HCT116 (cell line): ENCODE measurements at regions not wholly inside any gene's neighbourhood (a gene's known extent, or its start where the extent isn't known, plus 50 kb on each side); places are given as distances from the start of the nearest gene placed in this dataset.

ENCODE experiments used
- ATAC-seq: fragments of 200-7000 bp; cut with Tn5 transposase; 2 replicates; pipeline ENCODE4 v1.9.1; 2020; ENCODE audit warnings: mild to moderate bottlenecking, moderate library complexity
- BruUV-seq: library from RNA; stranded (reverse); fragments of 400-500 nt; replicated peaks from 2 replicates; lab custom pipeline; 2021; lab: Mats Ljungman, UMichigan
- CTCF ChIA-PET: fragments of 300-600 bp; sonication (Branson Sonifier 250); formaldehyde crosslinking; loops from one replicate; lab custom pipeline; 2021; ENCODE audit warnings: antibody characterized with exemption; lab: Charles Lee
- POLR2A ChIA-PET: fragments of 300-600, 350-600 bp; sonication (Branson Sonifier 250); formaldehyde crosslinking; loops from one replicate; lab custom pipeline; 2021; ENCODE audit warnings: antibody characterized with exemption; lab: Charles Lee
- RAD21 ChIA-PET, 2 experiments: fragments of 300-600 bp; sonication (Branson Sonifier 250); formaldehyde crosslinking; loops; one replicate each; lab custom pipeline; 2023; ENCODE audit warnings: low total read pairs in 2 of 2; ENCODE audit not compliant: uncharacterized antibody in 2 of 2, unreplicated experiment in 2 of 2, low non-redundant PET in 1 of 2; lab: Charles Lee
- DNase-seq: peaks from one replicate; pipeline ENCODE4 v3.0.0-alpha.2; 2010; ENCODE audit warnings: low read depth, low spot score
- H2AFZ ChIP-seq: fragments of 200-600 bp; shearing (Covaris generic), sonication (generic); 2 replicates; pipeline ENCODE4 v1.6.1; 2017; ENCODE audit warnings: low read depth, mixed run types, mixed read lengths, antibody characterized with exemption, low read length; ENCODE audit not compliant: poor library complexity, severe bottlenecking
- H3K27ac ChIP-seq: 2 replicates; pipeline ENCODE4 v1.5.1; 2012; ENCODE audit warnings: low read depth, low read length
- H3K27me3 ChIP-seq: fragments of 200-600 bp; sonication (generic); 2 replicates; pipeline ENCODE4 v1.6.1; 2016; ENCODE audit warnings: mixed run types, low read length, mixed read lengths; ENCODE audit not compliant: insufficient read depth
- H3K36me3 ChIP-seq, 2 experiments: fragments of 200-500 bp in 1 of 2; fragments of 200-600 bp in 1 of 2; sonication (Bioruptor generic) in 1 of 2; sonication (generic) in 1 of 2; 2 replicates each; pipeline versions ENCODE4 v1.5.1 to v1.6.1; 2014 to 2016; ENCODE audit warnings: low read length in 2 of 2, inconsistent platforms in 1 of 2, mixed read lengths in 1 of 2, mixed run types in 1 of 2; ENCODE audit not compliant: insufficient read depth in 2 of 2, control insufficient read depth in 1 of 2
- H3K4me1 ChIP-seq, 2 experiments: fragments of 200-600 bp in 1 of 2; sonication (generic) in 1 of 2; 2 replicates each; pipeline versions ENCODE4 v1.5.1 to v1.6.1; 2012 to 2017; ENCODE audit warnings: low read length in 2 of 2, inconsistent platforms in 1 of 2, mild to moderate bottlenecking in 1 of 2, mixed read lengths in 1 of 2, mixed run types in 1 of 2, moderate library complexity in 1 of 2; ENCODE audit not compliant: insufficient read depth in 2 of 2, control insufficient read depth in 1 of 2
- H3K4me2 ChIP-seq: fragments of 200-600 bp; sonication (generic); 2 replicates; pipeline ENCODE4 v1.6.1; 2017; ENCODE audit warnings: mixed run types, low read length, mixed read lengths
- H3K4me3 ChIP-seq, 2 experiments: fragments of 200-600 bp in 1 of 2; sonication (generic) in 1 of 2; replicated peaks in 1 of 2; 2 replicates each; pipeline ENCODE4 v1.5.1; 2011 to 2016; ENCODE audit warnings: low read length in 2 of 2, control low read depth in 1 of 2, low read depth in 1 of 2, mild to moderate bottlenecking in 1 of 2, mixed read lengths in 1 of 2, mixed run types in 1 of 2
- H3K79me2 ChIP-seq: fragments of 200-600 bp; sonication (generic); 2 replicates; pipeline ENCODE4 v1.6.1; 2017; ENCODE audit warnings: mild to moderate bottlenecking, mixed run types, low read length, moderate library complexity, mixed read lengths; ENCODE audit not compliant: insufficient read depth
- H3K9ac ChIP-seq: fragments of 200-600 bp; sonication (generic); 2 replicates; pipeline ENCODE4 v1.6.1; 2016; ENCODE audit warnings: low read length, mixed read lengths
- H3K9me2 ChIP-seq: fragments of 200-600 bp; sonication (generic), shearing (Covaris generic); 2 replicates; pipeline ENCODE4 v1.6.1; 2017; ENCODE audit warnings: mixed run types, mild to moderate bottlenecking, moderate library complexity; ENCODE audit not compliant: insufficient read depth
- H3K9me3 ChIP-seq, 2 experiments: fragments of 200-500 bp in 1 of 2; fragments of 200-600 bp in 1 of 2; sonication (Bioruptor generic) in 1 of 2; sonication (generic) in 1 of 2; 2 replicates each; pipeline ENCODE4 v1.6.1; 2014 to 2017; ENCODE audit warnings: low read length in 2 of 2, mixed read lengths in 2 of 2, inconsistent platforms in 1 of 2, low read depth in 1 of 2, mild to moderate bottlenecking in 1 of 2, mixed run types in 1 of 2, moderate library complexity in 1 of 2; ENCODE audit not compliant: control insufficient read depth in 1 of 2, insufficient read depth in 1 of 2
- H4K20me1 ChIP-seq: fragments of 200-600 bp; sonication (generic), shearing (Covaris generic); 2 replicates; pipeline ENCODE4 v1.6.1; 2017; ENCODE audit warnings: mixed run types, mild to moderate bottlenecking, moderate library complexity; ENCODE audit not compliant: insufficient read depth
- CBX3 ChIP-seq: IDR thresholded peaks from 2 replicates; pipeline ENCODE4 v1.6.1; 2012; ENCODE audit warnings: low read depth
- CEBPB ChIP-seq: IDR thresholded peaks from 2 replicates; pipeline ENCODE4 v1.6.1; 2012; ENCODE audit warnings: low read depth
- EGR1 ChIP-seq: IDR thresholded peaks from 2 replicates; pipeline ENCODE4 v1.6.1; 2012; ENCODE audit warnings: low read depth
- ELF1 ChIP-seq: IDR thresholded peaks from 2 replicates; pipeline ENCODE4 v1.6.1; 2012; ENCODE audit warnings: low read depth, borderline replicate concordance
- EZH2 ChIP-seq: fragments of 200-600 bp; sonication (generic); IDR thresholded peaks from 2 replicates; pipeline ENCODE4 v1.6.1; 2017; ENCODE audit warnings: antibody characterized with exemption, mixed run types
- EZH2phosphoT487 ChIP-seq: fragments of 200-600 bp; IDR thresholded peaks from 2 replicates; pipeline ENCODE4 v1.6.1; 2018; ENCODE audit warnings: antibody characterized with exemption, borderline replicate concordance
- JUND ChIP-seq: IDR thresholded peaks from 2 replicates; pipeline ENCODE4 v1.6.1; 2012
- POLR2AphosphoS5 ChIP-seq: IDR thresholded peaks from 2 replicates; pipeline ENCODE4 v1.6.1; 2011; ENCODE audit warnings: mild to moderate bottlenecking, low read depth, low read length, moderate library complexity
- RAD21 ChIP-seq: IDR thresholded peaks from 2 replicates; pipeline ENCODE4 v1.6.1; 2012; ENCODE audit warnings: low read depth, mild to moderate bottlenecking
- SP1 ChIP-seq: IDR thresholded peaks from 2 replicates; pipeline ENCODE4 v1.6.1; 2012; ENCODE audit warnings: low read depth
- SRF ChIP-seq: IDR thresholded peaks from 2 replicates; pipeline ENCODE4 v1.6.1; 2012; ENCODE audit warnings: low read depth
- YY1 ChIP-seq: IDR thresholded peaks from 2 replicates; pipeline ENCODE4 v1.6.1; 2011; ENCODE audit warnings: low read length, low read depth, moderate library complexity, mild to moderate bottlenecking; ENCODE audit not compliant: insufficient replicate concordance; ENCODE audit errors: extremely low read depth
- ZFX ChIP-seq: fragments of 450-650 bp; IDR thresholded peaks from 2 replicates; pipeline ENCODE4 v1.6.1; 2017
- ZNF274 ChIP-seq: fragments of 200-500 bp; sonication (Bioruptor generic); IDR thresholded peaks from 2 replicates; pipeline ENCODE4 v1.6.1; 2014; ENCODE audit warnings: mild to moderate bottlenecking, low read depth, low read length, inconsistent platforms
- intact Hi-C: fragments of 100-400 bp; cut with micrococcal nuclease; formaldehyde crosslinking; loops from 2 replicates; pipeline ENCODE4 v1.10.0; 2022
- TF ChIP-seq, protein P1 (sequence below): IDR thresholded peaks from 2 replicates; pipeline ENCODE4 v1.6.1; 2012
- TF ChIP-seq, protein P2 (sequence below): IDR thresholded peaks from 2 replicates; pipeline ENCODE4 v1.6.1; 2012; ENCODE audit warnings: low read depth
- TF ChIP-seq, protein P3 (sequence below), 3 experiments: fragments of 200-600 bp in 1 of 3; sonication (generic) in 1 of 3; IDR thresholded peaks in 2 of 3; conservative IDR thresholded peaks in 1 of 3; 2 replicates each; pipeline ENCODE4 v1.5.1; 2012 to 2017; ENCODE audit warnings: low read depth in 2 of 3, low read length in 2 of 3, antibody characterized with exemption in 1 of 3, borderline replicate concordance in 1 of 3, control low read depth in 1 of 3, mild to moderate bottlenecking in 1 of 3, mixed read lengths in 1 of 3, mixed run types in 1 of 3, moderate library complexity in 1 of 3; ENCODE audit not compliant: insufficient read depth in 1 of 3
- TF ChIP-seq, protein P4 (sequence below): IDR thresholded peaks from 2 replicates; pipeline ENCODE4 v1.6.1; 2011; ENCODE audit warnings: mild to moderate bottlenecking, low read length, moderate library complexity; ENCODE audit not compliant: insufficient replicate concordance; ENCODE audit errors: extremely low read depth
- TF ChIP-seq, protein P5 (sequence below): IDR thresholded peaks from 2 replicates; pipeline ENCODE4 v1.6.1; 2012

DNA sequence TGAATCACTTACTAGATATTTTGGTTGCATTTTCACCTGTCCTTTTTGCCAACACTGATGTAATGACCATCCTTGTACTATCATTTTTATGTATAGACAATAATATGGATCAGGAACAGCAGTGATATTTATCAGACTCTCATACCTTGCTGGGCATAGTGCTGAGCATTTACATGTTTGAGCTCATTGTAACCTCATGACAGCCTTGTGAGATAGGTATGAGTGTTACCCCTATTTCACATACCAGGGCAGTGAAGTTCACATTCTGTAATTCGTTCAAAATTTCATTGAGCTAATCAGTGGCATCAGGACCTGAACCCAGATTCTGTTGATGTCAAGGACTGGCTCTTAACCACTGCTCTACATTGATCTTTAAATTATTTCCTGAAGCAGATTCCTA is 221.5 kb upstream of the TBL1XR1 start:
- no TSS peak for BruUV-seq
- Histone ChIP-seq H3K4me3 (no peak overlapping the region), H3K9me3 (no peaks in the 10 kb centered on the region), H3K9me2 (no peaks in the 10 kb centered on the region), H3K79me2 (no peaks in the 10 kb centered on the region), H3K4me2 (no peak overlapping the region), H3K9ac (no peak overlapping the region), H3K36me3 (no peaks in the 10 kb centered on the region), H2AFZ (no peak overlapping the region), H4K20me1 (no peaks in the 10 kb centered on the region), H3K4me1 (no peaks in the 10 kb centered on the region), H3K27ac (no peak overlapping the region), H3K27me3 (no peaks in the 10 kb centered on the region)
- RAD21 ChIA-PET: no interaction called here
- POLR2A ChIA-PET: no interaction called here
- CTCF ChIA-PET: no interaction called here
- DNase-seq: no peak
- TF ChIP-seq SP1 (no peak), JUND (no peak), POLR2AphosphoS5 (no peak), CEBPB (no peak), EGR1 (no peak), EZH2 (no peak), ELF1 (no peak), CBX3 (no peak), ZNF274 (no peak), RAD21 (no peak), YY1 (no peak), ZFX (no peak), SRF (no peak), EZH2phosphoT487 (no peak)
- TF ChIP-seq, protein P1, sequence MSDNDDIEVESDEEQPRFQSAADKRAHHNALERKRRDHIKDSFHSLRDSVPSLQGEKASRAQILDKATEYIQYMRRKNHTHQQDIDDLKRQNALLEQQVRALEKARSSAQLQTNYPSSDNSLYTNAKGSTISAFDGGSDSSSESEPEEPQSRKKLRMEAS: no peak
- TF ChIP-seq, protein P2, sequence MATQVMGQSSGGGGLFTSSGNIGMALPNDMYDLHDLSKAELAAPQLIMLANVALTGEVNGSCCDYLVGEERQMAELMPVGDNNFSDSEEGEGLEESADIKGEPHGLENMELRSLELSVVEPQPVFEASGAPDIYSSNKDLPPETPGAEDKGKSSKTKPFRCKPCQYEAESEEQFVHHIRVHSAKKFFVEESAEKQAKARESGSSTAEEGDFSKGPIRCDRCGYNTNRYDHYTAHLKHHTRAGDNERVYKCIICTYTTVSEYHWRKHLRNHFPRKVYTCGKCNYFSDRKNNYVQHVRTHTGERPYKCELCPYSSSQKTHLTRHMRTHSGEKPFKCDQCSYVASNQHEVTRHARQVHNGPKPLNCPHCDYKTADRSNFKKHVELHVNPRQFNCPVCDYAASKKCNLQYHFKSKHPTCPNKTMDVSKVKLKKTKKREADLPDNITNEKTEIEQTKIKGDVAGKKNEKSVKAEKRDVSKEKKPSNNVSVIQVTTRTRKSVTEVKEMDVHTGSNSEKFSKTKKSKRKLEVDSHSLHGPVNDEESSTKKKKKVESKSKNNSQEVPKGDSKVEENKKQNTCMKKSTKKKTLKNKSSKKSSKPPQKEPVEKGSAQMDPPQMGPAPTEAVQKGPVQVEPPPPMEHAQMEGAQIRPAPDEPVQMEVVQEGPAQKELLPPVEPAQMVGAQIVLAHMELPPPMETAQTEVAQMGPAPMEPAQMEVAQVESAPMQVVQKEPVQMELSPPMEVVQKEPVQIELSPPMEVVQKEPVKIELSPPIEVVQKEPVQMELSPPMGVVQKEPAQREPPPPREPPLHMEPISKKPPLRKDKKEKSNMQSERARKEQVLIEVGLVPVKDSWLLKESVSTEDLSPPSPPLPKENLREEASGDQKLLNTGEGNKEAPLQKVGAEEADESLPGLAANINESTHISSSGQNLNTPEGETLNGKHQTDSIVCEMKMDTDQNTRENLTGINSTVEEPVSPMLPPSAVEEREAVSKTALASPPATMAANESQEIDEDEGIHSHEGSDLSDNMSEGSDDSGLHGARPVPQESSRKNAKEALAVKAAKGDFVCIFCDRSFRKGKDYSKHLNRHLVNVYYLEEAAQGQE: no peak
- TF ChIP-seq, protein P3, sequence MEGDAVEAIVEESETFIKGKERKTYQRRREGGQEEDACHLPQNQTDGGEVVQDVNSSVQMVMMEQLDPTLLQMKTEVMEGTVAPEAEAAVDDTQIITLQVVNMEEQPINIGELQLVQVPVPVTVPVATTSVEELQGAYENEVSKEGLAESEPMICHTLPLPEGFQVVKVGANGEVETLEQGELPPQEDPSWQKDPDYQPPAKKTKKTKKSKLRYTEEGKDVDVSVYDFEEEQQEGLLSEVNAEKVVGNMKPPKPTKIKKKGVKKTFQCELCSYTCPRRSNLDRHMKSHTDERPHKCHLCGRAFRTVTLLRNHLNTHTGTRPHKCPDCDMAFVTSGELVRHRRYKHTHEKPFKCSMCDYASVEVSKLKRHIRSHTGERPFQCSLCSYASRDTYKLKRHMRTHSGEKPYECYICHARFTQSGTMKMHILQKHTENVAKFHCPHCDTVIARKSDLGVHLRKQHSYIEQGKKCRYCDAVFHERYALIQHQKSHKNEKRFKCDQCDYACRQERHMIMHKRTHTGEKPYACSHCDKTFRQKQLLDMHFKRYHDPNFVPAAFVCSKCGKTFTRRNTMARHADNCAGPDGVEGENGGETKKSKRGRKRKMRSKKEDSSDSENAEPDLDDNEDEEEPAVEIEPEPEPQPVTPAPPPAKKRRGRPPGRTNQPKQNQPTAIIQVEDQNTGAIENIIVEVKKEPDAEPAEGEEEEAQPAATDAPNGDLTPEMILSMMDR (IDR thresholded peaks at IDR 0.05 in 2 of 3, conservative IDR thresholded peaks at IDR 0.05 in 1 of 3; ENCODE audit: borderline replicate concordance in 1 of 3, insufficient read depth in 1 of 3, low read depth in 2 of 3, low read length in 2 of 3): no peak
- TF ChIP-seq, protein P4, sequence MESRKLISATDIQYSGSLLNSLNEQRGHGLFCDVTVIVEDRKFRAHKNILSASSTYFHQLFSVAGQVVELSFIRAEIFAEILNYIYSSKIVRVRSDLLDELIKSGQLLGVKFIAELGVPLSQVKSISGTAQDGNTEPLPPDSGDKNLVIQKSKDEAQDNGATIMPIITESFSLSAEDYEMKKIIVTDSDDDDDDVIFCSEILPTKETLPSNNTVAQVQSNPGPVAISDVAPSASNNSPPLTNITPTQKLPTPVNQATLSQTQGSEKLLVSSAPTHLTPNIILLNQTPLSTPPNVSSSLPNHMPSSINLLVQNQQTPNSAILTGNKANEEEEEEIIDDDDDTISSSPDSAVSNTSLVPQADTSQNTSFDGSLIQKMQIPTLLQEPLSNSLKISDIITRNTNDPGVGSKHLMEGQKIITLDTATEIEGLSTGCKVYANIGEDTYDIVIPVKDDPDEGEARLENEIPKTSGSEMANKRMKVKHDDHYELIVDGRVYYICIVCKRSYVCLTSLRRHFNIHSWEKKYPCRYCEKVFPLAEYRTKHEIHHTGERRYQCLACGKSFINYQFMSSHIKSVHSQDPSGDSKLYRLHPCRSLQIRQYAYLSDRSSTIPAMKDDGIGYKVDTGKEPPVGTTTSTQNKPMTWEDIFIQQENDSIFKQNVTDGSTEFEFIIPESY: no peak
- TF ChIP-seq, protein P5, sequence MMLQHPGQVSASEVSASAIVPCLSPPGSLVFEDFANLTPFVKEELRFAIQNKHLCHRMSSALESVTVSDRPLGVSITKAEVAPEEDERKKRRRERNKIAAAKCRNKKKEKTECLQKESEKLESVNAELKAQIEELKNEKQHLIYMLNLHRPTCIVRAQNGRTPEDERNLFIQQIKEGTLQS: no peak
- ATAC-seq: no peak
- intact Hi-C loops: no loop called here
